ENCODE measurements at regions not wholly inside any gene's neighbourhood (a gene's known extent, or its start where the extent isn't known, plus 50 kb on each side); places are given as distances from the start of the nearest gene placed in this dataset.

- Histone ChIP-seq H3K4me1 (ENCODE audit: control insufficient read depth, insufficient read depth, low read length) (no peaks in the 10 kb centered on the region), H3K9ac (ENCODE audit: low read length) (no peak overlapping the region), H3K9me3 (ENCODE audit: control insufficient read depth, low read length) (no peaks in the 10 kb centered on the region), H3K36me3 (ENCODE audit: control insufficient read depth, insufficient read depth, low read length) (no peaks in the 10 kb centered on the region), H3K4me3 (ENCODE audit: low read length) (no peak overlapping the region), H3K27me3 (ENCODE audit: control insufficient read depth, insufficient read depth, low read length) (no peaks in the 10 kb centered on the region)
Observed at GRCh38 chr20:10823585-10823984, 149.8 kb upstream of the JAG1 start.

GRCh38 chr20:10824750-10825500, 151.1 kb upstream of the JAG1 start:
- Histone ChIP-seq H3K27me3 (ENCODE audit: control insufficient read depth, insufficient read depth, low read length) (no peaks in the 10 kb centered on the region), H3K4me1 (ENCODE audit: control insufficient read depth, insufficient read depth, low read length) (no peaks in the 10 kb centered on the region), H3K9me3 (ENCODE audit: control insufficient read depth, low read length) (no peaks in the 10 kb centered on the region), H3K36me3 (ENCODE audit: control insufficient read depth, insufficient read depth, low read length) (no peaks in the 10 kb centered on the region), H3K9ac (ENCODE audit: low read length) (no peak overlapping the region), H3K4me3 (ENCODE audit: low read length) (no peak overlapping the region)

GRCh38 chr20:10826111-10826510, 152.3 kb upstream of the JAG1 start:
- Histone ChIP-seq H3K9me3 (ENCODE audit: control insufficient read depth, low read length) (no peaks in the 10 kb centered on the region), H3K4me1 (ENCODE audit: control insufficient read depth, insufficient read depth, low read length) (no peaks in the 10 kb centered on the region), H3K27me3 (ENCODE audit: control insufficient read depth, insufficient read depth, low read length) (no peaks in the 10 kb centered on the region), H3K36me3 (ENCODE audit: control insufficient read depth, insufficient read depth, low read length) (no peaks in the 10 kb centered on the region), H3K4me3 (ENCODE audit: low read length) (no peak overlapping the region), H3K9ac (ENCODE audit: low read length) (no peak overlapping the region)

GRCh38 chr20:10828180-10828579, 154.4 kb upstream of the JAG1 start:
- Histone ChIP-seq H3K9ac (ENCODE audit: low read length) (no peak overlapping the region), H3K36me3 (ENCODE audit: control insufficient read depth, insufficient read depth, low read length) (no peaks in the 10 kb centered on the region), H3K9me3 (ENCODE audit: control insufficient read depth, low read length) (no peaks in the 10 kb centered on the region), H3K4me1 (ENCODE audit: control insufficient read depth, insufficient read depth, low read length) (no peaks in the 10 kb centered on the region), H3K27me3 (ENCODE audit: control insufficient read depth, insufficient read depth, low read length) (no peaks in the 10 kb centered on the region), H3K4me3 (ENCODE audit: low read length) (no peak overlapping the region)

GRCh38 chr20:10832141-10832540, 158.3 kb upstream of the JAG1 start:
- H3K4me1 ChIP-seq (ENCODE audit: control insufficient read depth, insufficient read depth, low read length), result no peaks in the 10 kb centered on the region
- H3K36me3 ChIP-seq (ENCODE audit: control insufficient read depth, insufficient read depth, low read length), result no peaks in the 10 kb centered on the region
- no peaks in the 10 kb centered on the region for H3K9me3 ChIP-seq (ENCODE audit: control insufficient read depth, low read length)
- H3K4me3 ChIP-seq (ENCODE audit: low read length), result no peak overlapping the region
- H3K27me3 ChIP-seq (ENCODE audit: control insufficient read depth, insufficient read depth, low read length), result no peaks in the 10 kb centered on the region
- no peak overlapping the region for H3K9ac ChIP-seq (ENCODE audit: low read length)

- H3K9ac ChIP-seq (ENCODE audit: low read length), result no peak overlapping the region
- H3K4me3 ChIP-seq (ENCODE audit: low read length), result no peak overlapping the region
- H3K36me3 ChIP-seq (ENCODE audit: control insufficient read depth, insufficient read depth, low read length), result no peaks in the 10 kb centered on the region
- no peaks in the 10 kb centered on the region for H3K27me3 ChIP-seq (ENCODE audit: control insufficient read depth, insufficient read depth, low read length)
- no peaks in the 10 kb centered on the region for H3K4me1 ChIP-seq (ENCODE audit: control insufficient read depth, insufficient read depth, low read length)
- no peaks in the 10 kb centered on the region for H3K9me3 ChIP-seq (ENCODE audit: control insufficient read depth, low read length)
Observed at GRCh38 chr20:10837901-10838300, 164.1 kb upstream of the JAG1 start.

- Histone ChIP-seq H3K9ac (ENCODE audit: low read length) (no peak overlapping the region), H3K4me1 (ENCODE audit: control insufficient read depth, insufficient read depth, low read length) (no peaks in the 10 kb centered on the region), H3K4me3 (ENCODE audit: low read length) (no peak overlapping the region), H3K9me3 (ENCODE audit: control insufficient read depth, low read length) (no peaks in the 10 kb centered on the region), H3K27me3 (ENCODE audit: control insufficient read depth, insufficient read depth, low read length) (no peaks in the 10 kb centered on the region), H3K36me3 (ENCODE audit: control insufficient read depth, insufficient read depth, low read length) (no peaks in the 10 kb centered on the region)
Observed at GRCh38 chr20:10842116-10842515, 168.3 kb upstream of the JAG1 start.

GRCh38 chr20:10843146-10843711, 169.4 kb upstream of the JAG1 start:
- H3K27me3 ChIP-seq (ENCODE audit: control insufficient read depth, insufficient read depth, low read length), result no peaks in the 10 kb centered on the region
- H3K36me3 ChIP-seq (ENCODE audit: control insufficient read depth, insufficient read depth, low read length), result no peaks in the 10 kb centered on the region
- H3K9me3 ChIP-seq (ENCODE audit: control insufficient read depth, low read length), result no peaks in the 10 kb centered on the region
- no peak overlapping the region for H3K9ac ChIP-seq (ENCODE audit: low read length)
- H3K4me3 ChIP-seq (ENCODE audit: low read length), result no peak overlapping the region
- no peaks in the 10 kb centered on the region for H3K4me1 ChIP-seq (ENCODE audit: control insufficient read depth, insufficient read depth, low read length)

- Histone ChIP-seq H3K4me3 (ENCODE audit: low read length) (no peak overlapping the region), H3K27me3 (ENCODE audit: control insufficient read depth, insufficient read depth, low read length) (no peaks in the 10 kb centered on the region), H3K36me3 (ENCODE audit: control insufficient read depth, insufficient read depth, low read length) (no peaks in the 10 kb centered on the region), H3K9me3 (ENCODE audit: control insufficient read depth, low read length) (no peaks in the 10 kb centered on the region), H3K4me1 (ENCODE audit: control insufficient read depth, insufficient read depth, low read length) (peaks cover 8% of the 10 kb centered on the region), H3K9ac (ENCODE audit: low read length) (no peak overlapping the region)
Observed at GRCh38 chr20:10846766-10847165, 173.0 kb upstream of the JAG1 start.

- H3K27me3 ChIP-seq (ENCODE audit: control insufficient read depth, insufficient read depth, low read length), result no peaks in the 10 kb centered on the region
- no peaks in the 10 kb centered on the region for H3K36me3 ChIP-seq (ENCODE audit: control insufficient read depth, insufficient read depth, low read length)
- H3K4me1 ChIP-seq (ENCODE audit: control insufficient read depth, insufficient read depth, low read length), result peaks cover 8% of the 10 kb centered on the region
- no peaks in the 10 kb centered on the region for H3K9me3 ChIP-seq (ENCODE audit: control insufficient read depth, low read length)
- H3K9ac ChIP-seq (ENCODE audit: low read length), result no peak overlapping the region
- no peak overlapping the region for H3K4me3 ChIP-seq (ENCODE audit: low read length)
Observed at GRCh38 chr20:10848810-10849370, 175.1 kb upstream of the JAG1 start.

GRCh38 chr20:10853176-10853575, 179.4 kb upstream of the JAG1 start:
- no peak overlapping the region for H3K4me3 ChIP-seq (ENCODE audit: low read length)
- H3K9me3 ChIP-seq (ENCODE audit: control insufficient read depth, low read length), result no peaks in the 10 kb centered on the region
- H3K4me1 ChIP-seq (ENCODE audit: control insufficient read depth, insufficient read depth, low read length), result peaks cover 25% of the 10 kb centered on the region
- no peaks in the 10 kb centered on the region for H3K36me3 ChIP-seq (ENCODE audit: control insufficient read depth, insufficient read depth, low read length)
- H3K27me3 ChIP-seq (ENCODE audit: control insufficient read depth, insufficient read depth, low read length), result no peaks in the 10 kb centered on the region
- H3K9ac ChIP-seq (ENCODE audit: low read length), result no peak overlapping the region

- H3K27me3 ChIP-seq (ENCODE audit: control insufficient read depth, insufficient read depth, low read length), result no peaks in the 10 kb centered on the region
- H3K4me1 ChIP-seq (ENCODE audit: control insufficient read depth, insufficient read depth, low read length), result peaks cover 23% of the 10 kb centered on the region
- H3K9me3 ChIP-seq (ENCODE audit: control insufficient read depth, low read length), result no peaks in the 10 kb centered on the region
- no peaks in the 10 kb centered on the region for H3K36me3 ChIP-seq (ENCODE audit: control insufficient read depth, insufficient read depth, low read length)
- H3K9ac ChIP-seq (ENCODE audit: low read length), result no peak overlapping the region
- H3K4me3 ChIP-seq (ENCODE audit: low read length), result no peak overlapping the region
Observed at GRCh38 chr20:10853731-10854130, 179.9 kb upstream of the JAG1 start.

All from mucosa of stomach (tissue), 1 donor.